ENCODE measurements at regions not wholly inside any gene's neighbourhood (a gene's known extent, or its start where the extent isn't known, plus 50 kb on each side); places are given as distances from the start of the nearest gene placed in this dataset.
A peak's percentile ranks its signal among the peaks of the same experiment; 100 is the strongest.

GRCh38 chr2:200034816-200035215 is 79.4 kb downstream of the MAIP1 start:
- H3K36me3 ChIP-seq: no peaks in the 10 kb centered on the region
- no peak for DNase-seq
- no peak overlapping the region for H3K27ac ChIP-seq
- H3K9me3 ChIP-seq: no peaks in the 10 kb centered on the region
- H3K27me3 ChIP-seq: no peaks in the 10 kb centered on the region
- no peak for TF ChIP-seq EP300 (IDR thresholded peaks at IDR 0.05)
- TF ChIP-seq POLR2A (IDR thresholded peaks at IDR 0.05): no peak
- TF ChIP-seq CTCF (IDR thresholded peaks at IDR 0.05): no peak
- no peak for TF ChIP-seq POLR2AphosphoS5 (IDR thresholded peaks at IDR 0.05)
- intact Hi-C loops (cut with DNase I): no loop called here
- peaks cover 0 to 7% (median 1%) of the 10 kb centered on the region in 4 donors for H3K4me1 ChIP-seq
- H3K4me3 ChIP-seq: no peak overlapping the region

- Histone ChIP-seq H3K9me3 (peaks cover 0 to 6% (median 0%) of the 10 kb centered on the region in 4 donors), H3K27ac (no peak overlapping the region), H3K4me1 (peaks cover 0 to 11% (median 5%) of the 10 kb centered on the region in 4 donors), H3K4me3 (no peak overlapping the region), H3K36me3 (no peaks in the 10 kb centered on the region), H3K27me3 (no peaks in the 10 kb centered on the region)
- 74 to 82% methylated on average over 7 of the region's 7 CpGs for WGBS, 2 donors
- intact Hi-C loops (cut with DNase I): no loop called here
- peak in 1 of 4 donors; percentile 31 for TF ChIP-seq POLR2AphosphoS5 (IDR thresholded peaks at IDR 0.05)
- no peak for TF ChIP-seq CTCF (IDR thresholded peaks at IDR 0.05)
- no peak for TF ChIP-seq POLR2A (IDR thresholded peaks at IDR 0.05)
- TF ChIP-seq EP300 (IDR thresholded peaks at IDR 0.05): no peak
- no peak for DNase-seq
Observed at GRCh38 chr2:200039724-200040650, 84.6 kb downstream of the MAIP1 start.

GRCh38 chr2:200040831-200041230 is 85.4 kb downstream of the MAIP1 start:
- no peak for DNase-seq
- Histone ChIP-seq H3K9me3 (peaks cover 0 to 14% (median 0%) of the 10 kb centered on the region in 4 donors), H3K36me3 (no peaks in the 10 kb centered on the region), H3K27me3 (no peaks in the 10 kb centered on the region), H3K27ac (no peak overlapping the region), H3K4me3 (no peak overlapping the region), H3K4me1 (peaks cover 0 to 11% (median 5%) of the 10 kb centered on the region in 4 donors)
- intact Hi-C loops (cut with DNase I): no loop called here
- no peak for TF ChIP-seq EP300 (IDR thresholded peaks at IDR 0.05)
- no peak for TF ChIP-seq CTCF (IDR thresholded peaks at IDR 0.05)
- no peak for TF ChIP-seq POLR2A (IDR thresholded peaks at IDR 0.05)
- no peak for TF ChIP-seq POLR2AphosphoS5 (IDR thresholded peaks at IDR 0.05)
- WGBS, 2 donors: 85 to 88% methylated on average over 2 of the region's 2 CpGs

- Histone ChIP-seq H3K4me3 (no peak overlapping the region), H3K27ac (no peak overlapping the region), H3K4me1 (peaks cover 0 to 11% (median 5%) of the 10 kb centered on the region in 4 donors), H3K27me3 (no peaks in the 10 kb centered on the region), H3K36me3 (no peaks in the 10 kb centered on the region), H3K9me3 (peaks cover 0 to 16% (median 0%) of the 10 kb centered on the region in 4 donors)
- no peak for TF ChIP-seq CTCF (IDR thresholded peaks at IDR 0.05)
- no peak for TF ChIP-seq POLR2A (IDR thresholded peaks at IDR 0.05)
- no peak for TF ChIP-seq POLR2AphosphoS5 (IDR thresholded peaks at IDR 0.05)
- no peak for TF ChIP-seq EP300 (IDR thresholded peaks at IDR 0.05)
- intact Hi-C loops (cut with DNase I): no loop called here
- 93 to 98% methylated on average over 2 of the region's 2 CpGs for WGBS, 2 donors
- no peak for DNase-seq
Observed at GRCh38 chr2:200041639-200042038, 86.3 kb downstream of the MAIP1 start.
